GM18868 (cell line): ENCODE measurements at regions not wholly inside any gene's neighbourhood (a gene's known extent, or its start where the extent isn't known, plus 50 kb on each side); places are given as distances from the start of the nearest gene placed in this dataset.

Experiments used
- ATAC-seq: cut with Tn5 transposase; IDR thresholded peaks from one replicate; pipeline ENCODE4 v1.9.1; 2021; ENCODE audit warnings: mild to moderate bottlenecking, moderate library complexity; ENCODE audit not compliant: unreplicated experiment

- ATAC-seq, result no peak
Measured at GRCh38 chr18:61729322-61729721, 163.5 kb downstream of the RNF152 start.

DNA sequence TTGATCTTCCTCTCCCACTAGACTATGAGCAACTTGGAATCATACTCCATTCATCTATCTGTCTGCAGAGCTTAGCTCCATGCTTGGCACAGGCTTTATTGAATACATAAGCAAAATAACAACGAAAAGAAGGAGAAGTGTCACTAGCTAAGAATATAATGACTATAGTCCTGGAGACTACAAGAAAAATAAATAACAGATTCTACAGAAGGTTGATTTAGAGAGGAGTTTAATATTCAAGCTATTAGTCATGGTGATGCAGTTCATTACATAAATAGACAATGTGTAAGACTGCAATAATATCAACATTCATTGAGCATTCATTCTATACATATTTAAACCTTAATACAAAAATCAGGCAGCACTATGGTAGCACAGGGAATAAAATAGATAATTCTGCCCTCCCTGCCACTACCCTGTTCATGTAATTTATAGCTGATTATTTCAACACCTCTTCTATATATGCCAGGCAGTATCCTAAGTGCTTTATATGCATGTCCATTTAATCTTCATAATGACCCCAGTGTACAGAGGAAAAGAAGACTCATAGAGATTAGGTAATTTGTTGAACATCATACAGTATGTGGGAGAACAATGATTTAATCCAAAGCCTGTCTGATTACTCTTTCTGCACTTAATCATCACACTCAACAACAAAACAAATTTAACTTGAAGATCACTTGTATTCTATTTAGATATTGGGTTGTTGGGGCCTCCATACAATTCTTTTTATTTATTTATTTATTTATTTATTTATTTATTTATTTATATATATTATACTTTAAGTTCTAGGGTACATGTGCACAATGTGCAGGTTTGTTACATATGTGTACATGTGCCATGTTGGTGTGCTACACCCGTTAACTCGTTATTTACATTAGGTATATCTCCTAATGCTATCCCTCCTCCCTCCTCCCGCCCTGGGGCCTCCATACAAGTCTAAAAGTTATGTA lies 165.3 kb downstream of the RNF152 start:
- ATAC-seq, result no peak

- ATAC-seq, result no peak
Measured at GRCh38 chr18:61724532-61724931, 168.3 kb downstream of the RNF152 start.

DNA sequence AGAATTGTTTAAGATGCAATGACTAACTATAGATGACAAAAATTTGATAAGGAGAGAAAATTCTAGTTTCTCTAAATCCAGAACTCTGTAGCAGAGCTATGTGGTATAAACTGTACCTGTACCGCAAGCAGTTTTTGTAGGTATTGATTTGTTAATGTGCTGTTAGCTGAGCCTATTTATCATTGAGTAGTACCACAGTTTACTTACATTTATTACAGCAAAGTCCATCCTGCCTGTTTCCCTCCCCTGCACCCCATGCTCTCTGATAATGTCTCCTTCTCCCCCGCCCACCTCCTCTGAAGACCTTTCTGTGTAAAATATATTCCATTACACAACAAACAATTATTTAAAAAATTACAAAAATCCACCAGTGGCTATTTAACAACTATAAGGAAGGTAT lies 170.6 kb downstream of the RNF152 start:
- ATAC-seq, result no peak

GRCh38 chr18:61720496-61720895 lies 172.3 kb downstream of the RNF152 start:
- ATAC-seq, result no peak

DNA sequence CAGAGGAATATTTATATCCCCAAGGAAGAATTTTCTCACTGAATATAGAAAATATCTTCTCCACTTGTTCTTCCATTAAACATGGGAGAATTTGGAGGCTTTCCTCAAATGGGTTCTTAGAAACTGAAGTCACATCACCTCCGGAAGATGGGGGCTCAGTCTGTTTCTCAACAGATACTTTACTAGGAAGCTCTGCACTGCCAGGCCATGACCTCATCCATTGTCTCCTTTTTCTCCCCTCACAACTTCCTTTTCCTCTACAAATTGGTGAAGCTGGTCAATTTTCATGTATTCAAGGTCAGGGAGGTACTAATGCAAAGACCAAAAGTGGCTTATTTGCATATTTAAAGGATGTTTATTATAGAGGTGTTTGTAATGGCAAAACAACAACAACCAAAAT lies 173.1 kb downstream of the RNF152 start:
- ATAC-seq, result no peak

- no peak for ATAC-seq
Measured at GRCh38 chr18:61718944-61719343, 173.9 kb downstream of the RNF152 start.

- ATAC-seq, result no peak
Measured at GRCh38 chr18:61714421-61714820, 178.4 kb downstream of the RNF152 start.

DNA sequence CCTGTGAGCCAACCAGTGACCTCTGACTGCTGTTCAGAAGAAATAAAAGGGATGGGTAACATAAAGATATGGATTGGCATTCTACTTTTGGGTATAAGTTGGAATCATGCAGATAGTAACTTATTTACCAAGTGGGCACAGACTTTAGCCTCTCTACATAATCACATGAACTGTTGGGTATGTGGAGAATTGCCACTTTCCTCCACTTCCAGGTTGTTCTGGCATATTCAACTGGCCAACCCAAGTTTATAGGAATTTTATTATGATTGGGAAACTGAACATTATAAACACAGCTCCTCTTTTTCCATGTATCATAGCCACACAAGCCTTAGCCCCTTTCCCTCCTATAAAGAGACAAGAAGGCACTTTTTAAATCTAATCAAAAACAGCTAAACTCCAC lies 179.3 kb downstream of the RNF152 start:
- ATAC-seq, result no peak

- no peak for ATAC-seq
Measured at GRCh38 chr18:61710082-61710620, 182.7 kb downstream of the RNF152 start.

DNA sequence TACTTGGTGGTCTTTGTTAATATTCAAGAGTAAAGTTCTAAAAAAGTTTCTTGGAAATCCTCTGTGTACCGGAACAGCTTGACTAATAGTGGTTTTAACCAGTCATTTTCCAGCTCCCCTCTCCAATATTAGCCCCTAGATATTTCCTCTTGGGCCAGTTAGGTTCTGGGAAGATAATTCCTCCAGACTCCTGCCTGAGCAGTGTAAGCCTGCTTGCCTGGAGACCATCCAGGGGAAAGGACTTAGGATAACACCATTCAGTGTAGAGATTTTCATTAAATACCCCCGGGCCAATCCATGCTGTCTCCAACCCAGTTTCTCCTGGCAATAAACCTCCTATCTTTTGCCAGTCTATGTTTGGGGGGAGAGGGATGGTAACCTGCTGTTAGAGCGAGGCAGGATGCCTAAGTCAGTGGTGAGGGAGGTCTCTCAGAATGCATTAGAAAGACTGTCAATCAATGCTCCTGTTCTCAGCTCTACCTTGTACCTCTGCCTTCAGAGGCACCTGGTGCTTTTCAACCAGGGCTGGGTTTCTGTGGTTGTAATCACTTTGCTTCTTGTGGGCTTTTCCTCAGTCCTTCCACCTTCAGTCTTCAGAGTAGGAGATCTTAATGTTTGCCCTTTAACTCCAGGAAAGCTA lies 186.4 kb downstream of the RNF152 start:
- no peak for ATAC-seq

GRCh38 chr18:61703508-61703907 lies 189.3 kb downstream of the RNF152 start:
- no peak for ATAC-seq

- no peak for ATAC-seq
Measured at GRCh38 chr18:61702007-61702406, 190.8 kb downstream of the RNF152 start.

DNA sequence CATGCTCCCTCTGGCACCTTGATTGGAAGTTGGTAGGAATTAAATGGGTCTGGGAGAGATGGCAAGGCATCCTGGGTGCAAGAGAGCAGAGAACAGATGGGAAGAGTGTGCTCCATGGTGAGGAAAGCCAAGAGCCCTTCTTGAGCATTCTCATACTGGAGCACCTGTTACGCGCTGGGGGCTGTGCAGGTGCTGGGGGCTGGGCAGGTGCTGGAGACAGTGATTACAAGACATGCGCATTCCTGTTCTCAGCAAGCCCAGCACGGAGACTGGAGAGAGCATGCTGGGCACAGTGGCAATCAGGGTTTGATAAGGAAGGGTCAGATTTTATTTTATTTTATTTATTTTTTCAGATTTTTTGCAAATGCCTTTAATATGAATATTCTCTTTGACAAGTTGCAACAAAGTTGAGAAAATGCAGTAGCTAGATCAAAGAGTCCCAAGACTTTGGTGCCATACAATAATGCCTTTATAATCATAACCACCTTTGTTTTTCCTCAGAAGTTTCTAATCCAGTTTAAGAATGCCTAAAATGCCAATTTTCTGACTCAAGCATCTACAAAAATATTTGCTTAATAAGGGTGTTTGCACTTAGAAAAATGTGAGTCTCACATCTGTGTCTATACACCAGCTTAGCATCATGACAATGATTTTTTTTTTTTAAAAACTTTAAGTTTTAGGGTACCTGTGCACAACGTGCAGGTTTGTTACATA lies 193.3 kb downstream of the RNF152 start:
- ATAC-seq, result no peak

DNA sequence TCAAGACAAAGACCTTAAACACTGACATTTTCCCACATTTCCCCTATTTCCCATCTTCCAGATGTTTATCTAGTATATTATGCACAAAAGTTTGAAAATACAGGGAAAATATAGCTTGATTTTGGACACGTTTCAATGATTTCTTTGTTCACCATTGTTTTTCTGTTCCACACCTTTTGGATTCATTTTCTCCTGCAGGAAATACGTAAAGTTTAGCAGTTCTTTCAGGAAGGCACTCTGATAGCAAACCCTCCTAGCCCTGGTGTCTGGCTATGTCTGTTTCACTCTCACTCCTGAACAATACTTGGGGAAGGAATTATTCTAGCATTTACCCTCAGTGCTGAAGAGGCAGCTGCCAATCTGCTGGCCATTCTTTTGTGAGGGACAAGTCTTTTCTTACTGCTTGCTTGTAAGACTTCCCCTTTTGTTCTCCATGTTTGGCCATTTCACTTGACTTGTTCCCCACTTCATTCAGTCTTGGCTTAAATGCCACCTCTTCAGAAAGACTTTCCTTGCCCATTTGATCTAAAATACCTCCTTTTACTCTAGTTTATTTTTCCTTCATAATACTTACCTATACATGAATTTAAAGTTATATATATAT lies 195.4 kb downstream of the RNF152 start:
- ATAC-seq, result no peak

- ATAC-seq, result no peak
Measured at GRCh38 chr18:61694236-61694635, 198.6 kb downstream of the RNF152 start.

- no peak for ATAC-seq
Measured at GRCh38 chr18:61690418-61691138, 202.2 kb downstream of the RNF152 start.

DNA sequence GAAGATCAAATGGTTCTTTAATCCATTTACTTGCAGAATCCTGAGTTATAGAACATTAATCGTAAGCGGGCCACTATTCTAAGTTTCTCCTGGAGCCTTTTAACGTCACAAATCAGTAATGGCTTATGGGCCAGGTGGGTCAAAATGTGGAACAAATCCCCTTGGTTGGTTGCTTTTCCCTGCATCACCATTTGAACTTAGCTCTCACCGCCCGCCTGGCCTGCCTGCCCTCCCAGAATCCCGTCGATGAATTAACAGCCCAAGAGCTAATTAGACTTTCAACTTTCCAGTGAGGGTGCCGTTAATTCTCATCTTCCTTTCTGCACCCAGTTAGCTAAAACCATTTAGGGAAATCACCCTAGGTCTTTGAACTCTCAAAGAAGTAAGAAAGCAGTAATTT lies 205.5 kb downstream of the RNF152 start:
- no peak for ATAC-seq

- no peak for ATAC-seq
Measured at GRCh38 chr18:61683856-61684255, 209.0 kb downstream of the RNF152 start.

- no peak for ATAC-seq
Measured at GRCh38 chr18:61681065-61681464, 211.7 kb downstream of the RNF152 start.
